OCI-LY7 (cell line): ENCODE measurements at regions not wholly inside any gene's neighbourhood (a gene's known extent, or its start where the extent isn't known, plus 50 kb on each side); places are given as distances from the start of the nearest gene placed in this dataset.

ENCODE experiments used
- BruUV-seq: library from RNA; stranded (reverse); fragments of 400-500 nt; replicated peaks from 2 replicates; lab custom pipeline; 2021; lab: Mats Ljungman, UMichigan
- CTCF ChIA-PET: fragments of 300-600 bp; sonication (Branson Sonifier 250); formaldehyde crosslinking; loops from one replicate; lab custom pipeline; 2022; ENCODE audit warnings: antibody characterized with exemption; ENCODE audit not compliant: unreplicated experiment; lab: Charles Lee
- POLR2A ChIA-PET: fragments of 300-600 bp; sonication (Branson Sonifier 250); formaldehyde crosslinking; loops from one replicate; lab custom pipeline; 2022; ENCODE audit warnings: antibody characterized with exemption; lab: Charles Lee
- DNase-seq: peaks from one replicate; pipeline ENCODE4 v3.0.0-alpha.2; 2015; ENCODE audit warnings: low spot score
- H2AFZ ChIP-seq: fragments of 200-600 bp; sonication (generic), shearing (Covaris generic); 2 replicates; pipeline ENCODE4 v1.6.1; 2014; ENCODE audit warnings: mild to moderate bottlenecking, antibody characterized with exemption, low read length, moderate library complexity
- H3K27ac ChIP-seq: fragments of 200-600 bp; sonication (generic); 2 replicates; pipeline ENCODE4 v1.5.1; 2014; ENCODE audit warnings: mixed run types, low read depth, mild to moderate bottlenecking, moderate library complexity, low read length, inconsistent platforms; ENCODE audit not compliant: poor library complexity, severe bottlenecking
- H3K36me3 ChIP-seq: fragments of 200-600 bp; sonication (generic); 2 replicates; pipeline ENCODE4 v1.6.1; 2014; ENCODE audit warnings: mild to moderate bottlenecking, antibody characterized with exemption, low read length, moderate library complexity, mixed read lengths; ENCODE audit not compliant: insufficient read depth
- H3K4me1 ChIP-seq: fragments of 200-600 bp; sonication (generic); 2 replicates; pipeline ENCODE4 v1.5.1; 2014; ENCODE audit warnings: mild to moderate bottlenecking, low read length; ENCODE audit not compliant: insufficient read depth, poor library complexity, severe bottlenecking
- H3K4me2 ChIP-seq: fragments of 200-600 bp; sonication (generic); 2 replicates; pipeline ENCODE4 v1.6.1; 2014; ENCODE audit warnings: mild to moderate bottlenecking, low read length
- H3K4me3 ChIP-seq: fragments of 200-600 bp; sonication (generic); 2 replicates; pipeline ENCODE4 v1.5.1; 2014; ENCODE audit warnings: mild to moderate bottlenecking, low read depth, low read length; ENCODE audit not compliant: poor library complexity, severe bottlenecking
- H3K79me2 ChIP-seq: fragments of 200-600 bp; sonication (generic); 2 replicates; pipeline ENCODE4 v1.6.1; 2016; ENCODE audit warnings: low read depth, mild to moderate bottlenecking, low read length, moderate library complexity, mixed read lengths; ENCODE audit not compliant: insufficient read depth
- H3K9me2 ChIP-seq: fragments of 200-600 bp; sonication (generic); 2 replicates; pipeline ENCODE4 v1.6.1; 2016; ENCODE audit warnings: mild to moderate bottlenecking, low read length, mixed read lengths; ENCODE audit not compliant: insufficient read depth
- H3K9me3 ChIP-seq: fragments of 200-600 bp; sonication (generic); 2 replicates; pipeline ENCODE4 v1.6.1; 2014; ENCODE audit warnings: mild to moderate bottlenecking, mixed run types, low read length, mixed read lengths
- H4K20me1 ChIP-seq: fragments of 200-600 bp; sonication (generic); 2 replicates; pipeline ENCODE4 v1.6.1; 2014; ENCODE audit warnings: mild to moderate bottlenecking, antibody characterized with exemption, low read length, moderate library complexity, mixed read lengths; ENCODE audit not compliant: insufficient read depth
- EZH2phosphoT487 ChIP-seq: fragments of 200-600 bp; sonication (generic); IDR thresholded peaks from 2 replicates; pipeline ENCODE4 v1.6.1; 2018; ENCODE audit warnings: low read depth, borderline replicate concordance, mild to moderate bottlenecking, mixed run types, antibody characterized with exemption, low read length, moderate library complexity, mixed read lengths
- intact Hi-C: fragments of 100-400 bp; cut with micrococcal nuclease; formaldehyde crosslinking; loops from one replicate; pipeline ENCODE4 v1.10.0; 2022; ENCODE audit not compliant: unreplicated experiment
- TF ChIP-seq, protein P1 (sequence below): fragments of 200-600 bp; sonication (generic); conservative IDR thresholded peaks from 2 replicates; pipeline ENCODE4 v1.5.1; 2014; ENCODE audit warnings: mild to moderate bottlenecking, antibody characterized with exemption, low read length, moderate library complexity, mixed read lengths

DNA sequence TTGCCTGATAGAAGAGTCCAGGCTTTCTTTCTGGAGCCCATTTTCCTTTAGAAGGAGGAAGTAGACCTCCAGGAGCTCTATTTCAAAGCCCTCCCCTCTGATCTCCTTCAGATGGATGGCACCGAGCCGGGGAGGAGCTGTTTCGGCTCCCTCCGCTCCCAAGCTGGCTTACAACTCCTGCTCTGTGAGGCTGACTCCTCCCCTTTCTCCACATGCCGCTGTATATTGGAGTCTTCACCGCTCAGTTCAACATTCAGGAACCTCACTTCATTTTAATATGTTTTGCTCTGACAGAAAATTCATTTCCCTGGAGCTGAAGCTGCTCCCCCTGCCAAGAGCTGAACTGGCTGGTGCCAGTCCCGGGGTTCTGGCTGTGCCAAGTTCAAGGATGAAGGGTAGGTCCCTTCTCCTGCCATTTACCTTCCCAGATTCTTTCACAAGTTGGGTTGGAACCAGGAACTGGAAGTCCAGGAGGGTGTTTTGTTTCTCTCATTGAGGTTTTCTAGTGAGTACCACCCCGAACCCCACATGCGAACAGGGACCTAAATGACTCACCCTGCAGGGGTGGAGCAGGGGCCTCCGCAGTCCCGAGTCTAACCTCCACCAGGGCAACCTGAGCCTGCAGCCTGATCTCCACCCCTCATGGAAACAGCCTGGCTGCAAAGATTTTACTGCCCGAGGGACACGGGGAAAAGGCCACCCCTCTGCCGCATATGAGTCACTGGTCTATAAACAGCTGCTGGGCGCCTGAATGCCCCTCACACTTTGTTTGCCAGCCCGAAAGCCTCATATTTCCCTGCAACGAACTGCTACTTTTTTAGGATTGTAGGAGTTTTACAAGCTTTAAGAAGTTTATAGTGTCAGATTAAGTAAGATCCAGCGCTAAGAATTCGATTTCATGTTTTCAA is 68.6 kb upstream of the FOXA2 start:
- ChIA-PET CTCF (no interaction called here), POLR2A (no interaction called here)
- BruUV-seq = no TSS peak
- intact Hi-C loops = no loop called here
- H3K4me1 ChIP-seq = no peaks in the 10 kb centered on the region
- H3K27ac ChIP-seq = no peak overlapping the region
- no peak overlapping the region for H3K4me3 ChIP-seq
- H3K4me2 ChIP-seq = no peak overlapping the region
- no peaks in the 10 kb centered on the region for H3K36me3 ChIP-seq
- H4K20me1 ChIP-seq = no peaks in the 10 kb centered on the region
- no peak for DNase-seq
- H2AFZ ChIP-seq = no peak overlapping the region
- H3K9me2 ChIP-seq = no peaks in the 10 kb centered on the region
- no peaks in the 10 kb centered on the region for H3K79me2 ChIP-seq
- no peaks in the 10 kb centered on the region for H3K9me3 ChIP-seq
- TF ChIP-seq, protein P1, sequence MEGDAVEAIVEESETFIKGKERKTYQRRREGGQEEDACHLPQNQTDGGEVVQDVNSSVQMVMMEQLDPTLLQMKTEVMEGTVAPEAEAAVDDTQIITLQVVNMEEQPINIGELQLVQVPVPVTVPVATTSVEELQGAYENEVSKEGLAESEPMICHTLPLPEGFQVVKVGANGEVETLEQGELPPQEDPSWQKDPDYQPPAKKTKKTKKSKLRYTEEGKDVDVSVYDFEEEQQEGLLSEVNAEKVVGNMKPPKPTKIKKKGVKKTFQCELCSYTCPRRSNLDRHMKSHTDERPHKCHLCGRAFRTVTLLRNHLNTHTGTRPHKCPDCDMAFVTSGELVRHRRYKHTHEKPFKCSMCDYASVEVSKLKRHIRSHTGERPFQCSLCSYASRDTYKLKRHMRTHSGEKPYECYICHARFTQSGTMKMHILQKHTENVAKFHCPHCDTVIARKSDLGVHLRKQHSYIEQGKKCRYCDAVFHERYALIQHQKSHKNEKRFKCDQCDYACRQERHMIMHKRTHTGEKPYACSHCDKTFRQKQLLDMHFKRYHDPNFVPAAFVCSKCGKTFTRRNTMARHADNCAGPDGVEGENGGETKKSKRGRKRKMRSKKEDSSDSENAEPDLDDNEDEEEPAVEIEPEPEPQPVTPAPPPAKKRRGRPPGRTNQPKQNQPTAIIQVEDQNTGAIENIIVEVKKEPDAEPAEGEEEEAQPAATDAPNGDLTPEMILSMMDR = no peak
- TF ChIP-seq EZH2phosphoT487 = no peak

GRCh38 chr20:22653658-22654642 is 69.6 kb upstream of the FOXA2 start:
- Histone ChIP-seq H3K79me2 (no peaks in the 10 kb centered on the region), H4K20me1 (no peaks in the 10 kb centered on the region), H3K4me1 (no peaks in the 10 kb centered on the region), H3K9me2 (no peaks in the 10 kb centered on the region), H3K36me3 (no peaks in the 10 kb centered on the region), H3K9me3 (no peaks in the 10 kb centered on the region), H3K4me3 (no peak overlapping the region), H3K4me2 (no peak overlapping the region), H3K27ac (no peak overlapping the region), H2AFZ (no peak overlapping the region)
- ChIA-PET POLR2A (no interaction called here), CTCF (no interaction called here)
- no peak for DNase-seq
- BruUV-seq = no TSS peak
- intact Hi-C loops = no loop called here
- TF ChIP-seq, protein P1 = no peak
- no peak for TF ChIP-seq EZH2phosphoT487
